Fibroblast of lung (primary cell): ENCODE measurements at regions not wholly inside any gene's neighbourhood (a gene's known extent, or its start where the extent isn't known, plus 50 kb on each side); places are given as distances from the start of the nearest gene placed in this dataset.
"Not testable (repeated sequence)": the region's sequence is repeated elsewhere in the genome, so short reads cannot be mapped to it uniquely, and the experiment has no call there.

Experiments
- DNase-seq, 2 donors: peaks; one replicate each; pipeline versions ENCODE4 v3.0.0 to v3.0.0-alpha.2; 2010; ENCODE audit warnings: low read depth in 2 of 2
- H2AFZ ChIP-seq: 2 replicates; pipeline ENCODE4 v1.5.1; 2012; ENCODE audit warnings: low read length, control low read depth, inconsistent platforms
- H3K27ac ChIP-seq: 2 replicates; pipeline ENCODE4 v1.5.1; 2011; ENCODE audit warnings: low read length, control low read depth; ENCODE audit not compliant: insufficient read depth
- H3K27me3 ChIP-seq: 2 replicates; pipeline ENCODE4 v1.5.1; 2011; ENCODE audit warnings: mild to moderate bottlenecking, low read length; ENCODE audit not compliant: control insufficient read depth, insufficient read depth
- H3K36me3 ChIP-seq: 2 replicates; pipeline ENCODE4 v1.5.1; 2011; ENCODE audit warnings: low read length; ENCODE audit not compliant: control insufficient read depth, insufficient read depth
- H3K4me1 ChIP-seq: 2 replicates; pipeline ENCODE4 v1.5.1; 2011; ENCODE audit warnings: low read length; ENCODE audit not compliant: control insufficient read depth, insufficient read depth; ENCODE audit errors: extremely low read depth
- H3K4me2 ChIP-seq: 2 replicates; pipeline ENCODE4 v1.5.1; 2011; ENCODE audit warnings: low read length, control low read depth; ENCODE audit not compliant: insufficient read depth; ENCODE audit errors: extremely low read depth
- H3K4me3 ChIP-seq, 4 experiments: fragments of 200-600 bp in 1 of 4; sonication (generic) in 1 of 4; replicated peaks in 1 of 4; 2 replicates each; pipeline ENCODE4 v1.5.1; 2011 to 2016; ENCODE audit warnings: low read length in 4 of 4, low read depth in 3 of 4, mild to moderate bottlenecking in 3 of 4, control low read depth in 2 of 4, inconsistent platforms in 1 of 4, mixed read lengths in 1 of 4; ENCODE audit not compliant: insufficient read depth in 1 of 4; ENCODE audit errors: control extremely low read depth in 1 of 4
- H3K79me2 ChIP-seq: 2 replicates; pipeline ENCODE4 v1.5.1; 2012; ENCODE audit warnings: mild to moderate bottlenecking, low read length, inconsistent platforms; ENCODE audit not compliant: control insufficient read depth, insufficient read depth
- H3K9ac ChIP-seq: 2 replicates; pipeline ENCODE4 v1.5.1; 2011; ENCODE audit warnings: mild to moderate bottlenecking, low read length, control low read depth; ENCODE audit not compliant: insufficient read depth
- H3K9me3 ChIP-seq: 2 replicates; pipeline ENCODE4 v1.5.1; 2012; ENCODE audit warnings: low read depth, low read length; ENCODE audit not compliant: control insufficient read depth, insufficient read depth
- H4K20me1 ChIP-seq: 2 replicates; pipeline ENCODE4 v1.5.1; 2011; ENCODE audit warnings: low read length; ENCODE audit not compliant: control insufficient read depth, insufficient read depth; ENCODE audit errors: extremely low read depth
- EZH2 ChIP-seq: IDR thresholded peaks from 2 replicates; pipeline ENCODE4 v1.5.1; 2012; ENCODE audit warnings: low read length, control low read depth, mild to moderate bottlenecking; ENCODE audit errors: missing control alignments
- TF ChIP-seq, protein P1 (sequence below), 2 donors: IDR thresholded peaks in 1 of 2; conservative IDR thresholded peaks in 1 of 2; 1 replicate in 1 of 2; 2 replicates in 1 of 2; pipeline ENCODE4 v1.5.1; 2011 to 2012; ENCODE audit warnings: low read length in 2 of 2, control low read depth in 1 of 2, inconsistent platforms in 1 of 2, low read depth in 1 of 2, mild to moderate bottlenecking in 1 of 2

DNA sequence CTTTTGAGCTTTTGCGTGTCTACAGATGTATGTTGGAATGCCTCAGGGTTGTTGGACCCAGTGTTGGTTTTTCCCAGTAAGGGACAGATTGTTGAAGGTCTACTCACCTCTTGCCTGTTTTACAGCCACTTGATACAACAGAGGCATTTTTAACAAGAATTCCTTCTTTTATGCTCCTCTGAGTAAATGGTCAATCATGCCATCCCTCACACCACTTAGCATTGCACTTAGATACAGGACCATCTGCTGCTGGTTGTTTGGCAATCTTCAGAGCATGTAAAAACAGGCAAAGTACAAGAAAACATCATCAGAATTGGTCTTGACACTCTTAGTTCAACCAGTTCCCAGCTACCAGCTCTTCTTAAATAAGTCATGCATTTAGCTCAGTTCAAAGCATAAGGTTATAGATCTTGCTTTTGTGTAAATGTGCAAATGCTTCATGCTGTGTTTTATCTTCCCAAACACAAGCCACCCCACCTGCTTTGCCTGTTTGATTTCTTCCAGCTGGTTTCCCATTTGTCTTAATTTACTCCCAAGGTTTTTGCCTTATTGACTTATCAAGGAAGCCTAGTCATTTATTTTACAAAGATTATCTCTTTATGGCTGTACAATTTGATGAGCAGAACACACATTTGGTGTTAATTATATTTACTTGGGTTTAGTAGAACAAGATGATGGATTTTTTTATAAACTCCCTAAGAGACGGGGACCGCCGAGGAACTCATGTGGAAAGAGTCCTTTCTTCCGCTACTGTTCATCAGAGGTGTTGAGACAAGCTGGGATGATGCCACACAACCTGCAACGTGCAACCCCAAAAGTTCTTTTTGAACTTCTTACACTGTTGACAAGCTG, 136.6 kb downstream of the AHR start:
- no peaks in the 10 kb centered on the region for H3K9me3 ChIP-seq
- DNase-seq = no peak
- TF ChIP-seq, protein P1, sequence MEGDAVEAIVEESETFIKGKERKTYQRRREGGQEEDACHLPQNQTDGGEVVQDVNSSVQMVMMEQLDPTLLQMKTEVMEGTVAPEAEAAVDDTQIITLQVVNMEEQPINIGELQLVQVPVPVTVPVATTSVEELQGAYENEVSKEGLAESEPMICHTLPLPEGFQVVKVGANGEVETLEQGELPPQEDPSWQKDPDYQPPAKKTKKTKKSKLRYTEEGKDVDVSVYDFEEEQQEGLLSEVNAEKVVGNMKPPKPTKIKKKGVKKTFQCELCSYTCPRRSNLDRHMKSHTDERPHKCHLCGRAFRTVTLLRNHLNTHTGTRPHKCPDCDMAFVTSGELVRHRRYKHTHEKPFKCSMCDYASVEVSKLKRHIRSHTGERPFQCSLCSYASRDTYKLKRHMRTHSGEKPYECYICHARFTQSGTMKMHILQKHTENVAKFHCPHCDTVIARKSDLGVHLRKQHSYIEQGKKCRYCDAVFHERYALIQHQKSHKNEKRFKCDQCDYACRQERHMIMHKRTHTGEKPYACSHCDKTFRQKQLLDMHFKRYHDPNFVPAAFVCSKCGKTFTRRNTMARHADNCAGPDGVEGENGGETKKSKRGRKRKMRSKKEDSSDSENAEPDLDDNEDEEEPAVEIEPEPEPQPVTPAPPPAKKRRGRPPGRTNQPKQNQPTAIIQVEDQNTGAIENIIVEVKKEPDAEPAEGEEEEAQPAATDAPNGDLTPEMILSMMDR (conservative IDR thresholded peaks at IDR 0.05 in 1 of 2, IDR thresholded peaks at IDR 0.05 in 1 of 2; ENCODE audit: low read depth in 1 of 2, low read length in 2 of 2) = no peak
- no peak for TF ChIP-seq EZH2

DNA sequence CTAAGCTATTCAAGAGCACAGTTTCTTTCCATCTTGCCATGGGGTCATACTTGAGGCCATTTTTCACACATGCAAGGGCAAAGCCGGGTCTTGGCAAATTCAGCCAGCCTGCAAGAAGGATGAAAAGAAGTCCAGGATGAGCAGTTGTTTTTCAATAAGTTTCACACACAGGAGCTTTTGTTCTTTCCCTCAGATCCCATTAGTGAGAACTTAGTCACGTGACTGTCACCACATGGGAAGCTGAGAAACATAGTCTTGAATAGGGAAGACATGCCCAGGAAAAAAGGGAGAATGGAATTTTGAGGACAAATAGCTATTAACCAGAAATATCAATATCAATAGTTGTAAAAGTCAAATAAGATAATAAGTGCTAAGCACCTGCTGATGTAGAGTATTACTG, 137.7 kb downstream of the AHR start:
- DNase-seq = no peak
- Histone ChIP-seq H4K20me1 (no peaks in the 10 kb centered on the region), H3K4me1 (no peaks in the 10 kb centered on the region), H3K36me3 (no peaks in the 10 kb centered on the region), H3K27ac (no peak overlapping the region), H3K79me2 (no peaks in the 10 kb centered on the region), H3K9ac (no peak overlapping the region), H3K4me3 (no peak overlapping the region), H3K27me3 (no peaks in the 10 kb centered on the region), H3K4me2 (no peak overlapping the region), H2AFZ (no peak overlapping the region), H3K9me3 (no peaks in the 10 kb centered on the region)
- TF ChIP-seq, protein P1 (conservative IDR thresholded peaks at IDR 0.05 in 1 of 2, IDR thresholded peaks at IDR 0.05 in 1 of 2; ENCODE audit: low read depth in 1 of 2, low read length in 2 of 2) = no peak

More for the DNA sequence above, 136.6 kb downstream of the AHR start:
- no peak overlapping the region for H3K4me3 ChIP-seq
- no peaks in the 10 kb centered on the region for H3K27me3 ChIP-seq
- H3K36me3 ChIP-seq = no peaks in the 10 kb centered on the region
- H3K79me2 ChIP-seq = no peaks in the 10 kb centered on the region
- H3K4me1 ChIP-seq = no peaks in the 10 kb centered on the region
- H3K27ac ChIP-seq = no peak overlapping the region
- H3K9ac ChIP-seq = no peak overlapping the region
- no peaks in the 10 kb centered on the region for H4K20me1 ChIP-seq
- no peak overlapping the region for H2AFZ ChIP-seq
- no peak overlapping the region for H3K4me2 ChIP-seq

GRCh38 chr7:17437586-17437985, 139.1 kb downstream of the AHR start:
- Histone ChIP-seq H3K4me3 (no peak overlapping the region), H3K9ac (no peak overlapping the region), H2AFZ (no peak overlapping the region), H3K4me1 (no peaks in the 10 kb centered on the region), H3K79me2 (no peaks in the 10 kb centered on the region), H3K27ac (no peak overlapping the region), H4K20me1 (no peaks in the 10 kb centered on the region), H3K4me2 (no peak overlapping the region), H3K36me3 (no peaks in the 10 kb centered on the region), H3K27me3 (no peaks in the 10 kb centered on the region), H3K9me3 (no peaks in the 10 kb centered on the region)
- DNase-seq = no peak
- TF ChIP-seq, protein P1 (conservative IDR thresholded peaks at IDR 0.05 in 1 of 2, IDR thresholded peaks at IDR 0.05 in 1 of 2; ENCODE audit: low read depth in 1 of 2, low read length in 2 of 2) = no peak
- no peak for TF ChIP-seq EZH2

DNA sequence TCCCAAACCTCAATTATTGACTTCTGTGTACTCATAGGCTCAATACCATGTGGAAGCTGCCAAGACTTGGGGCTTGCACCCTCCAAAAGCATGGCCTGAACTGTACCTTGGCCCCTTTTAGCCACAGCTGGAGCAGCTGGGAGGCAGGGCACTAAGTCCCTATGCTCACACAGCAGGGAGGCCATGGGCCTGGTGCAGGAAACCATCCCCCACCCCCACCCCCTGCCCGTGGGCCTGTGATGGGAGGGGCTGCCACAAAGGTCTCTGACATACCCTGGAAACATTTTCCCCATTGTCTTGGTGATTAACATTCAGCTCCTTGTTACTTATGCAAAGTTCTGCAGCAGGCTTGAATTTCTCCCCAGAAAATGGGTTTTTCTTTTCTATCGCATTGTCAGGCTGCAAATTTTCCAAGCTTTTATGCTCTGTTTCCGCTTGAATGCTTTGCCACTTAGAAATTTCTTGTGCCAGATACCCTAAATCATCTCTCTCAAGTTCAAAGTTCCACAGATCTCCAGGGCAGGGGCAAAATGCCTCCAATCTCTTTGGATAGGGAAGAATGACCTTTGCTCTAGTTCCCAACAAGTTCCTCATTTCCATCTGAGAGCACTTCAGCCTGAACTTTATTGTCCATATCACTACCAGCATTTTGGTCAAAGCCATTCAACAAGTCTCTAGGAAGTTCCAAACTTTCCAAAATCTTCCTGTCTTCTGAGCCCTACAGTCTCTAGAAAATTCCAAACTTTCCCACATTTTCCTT, 141.8 kb downstream of the AHR start:
- not testable (repeated sequence) for H3K27me3 ChIP-seq, DNase-seq

More for the DNA sequence above, 141.8 kb downstream of the AHR start:
- not testable (repeated sequence) for H4K20me1 ChIP-seq, H3K9ac ChIP-seq, H3K4me2 ChIP-seq, H3K9me3 ChIP-seq, H3K4me3 ChIP-seq, H2AFZ ChIP-seq, H3K79me2 ChIP-seq, H3K27ac ChIP-seq, H3K36me3 ChIP-seq, H3K4me1 ChIP-seq
